HS-27A (cell line): ENCODE measurements at regions not wholly inside any gene's neighbourhood (a gene's known extent, or its start where the extent isn't known, plus 50 kb on each side); places are given as distances from the start of the nearest gene placed in this dataset.
"Not testable (repeated sequence)": the region's sequence is repeated elsewhere in the genome, so short reads cannot be mapped to it uniquely, and the experiment has no call there.

Source experiments
- DNase-seq: peaks from one replicate; pipeline ENCODE4 v3.0.0-alpha.2; 2012; ENCODE audit warnings: low read depth, missing footprints

DNA sequence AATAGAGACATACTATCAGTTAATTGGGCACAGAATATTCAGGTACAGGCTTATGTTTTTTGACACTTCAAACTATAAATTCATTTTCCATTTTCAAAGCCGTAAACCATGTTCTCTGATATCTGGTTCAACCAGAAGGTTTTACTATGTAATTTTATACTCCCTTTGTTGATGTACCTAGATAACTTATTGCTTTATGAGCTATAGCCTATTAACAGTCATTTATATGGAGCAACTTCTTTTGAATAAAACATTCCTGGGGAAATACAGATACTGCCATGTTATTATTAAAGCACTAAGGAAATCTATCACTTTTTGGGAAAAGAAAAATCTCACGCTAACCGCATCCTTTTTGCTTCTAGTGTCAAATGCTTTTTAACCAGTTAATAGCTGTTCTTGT lies 505.6 kb downstream of the PYDC2 start:
- DNase-seq: no peak

DNA sequence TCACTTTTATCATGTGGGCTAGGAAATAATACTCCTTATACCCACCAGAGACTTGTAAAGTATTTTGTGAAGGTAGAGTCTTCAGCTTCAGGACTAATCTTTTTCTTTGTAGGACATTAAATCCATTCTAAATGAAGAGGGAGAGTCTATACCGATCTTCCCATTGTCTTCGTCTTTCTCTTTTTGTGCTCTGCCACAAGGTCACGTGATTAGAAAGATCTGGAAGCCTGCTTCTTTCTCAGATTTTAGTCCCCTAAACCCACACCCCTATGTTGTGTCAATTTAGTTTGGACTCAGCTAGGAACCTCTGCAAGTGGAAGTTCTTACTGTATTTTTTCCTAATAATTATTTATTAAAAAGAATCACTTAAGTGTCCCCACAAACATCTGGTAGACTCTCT lies 507.3 kb downstream of the PYDC2 start:
- DNase-seq: no peak

DNA sequence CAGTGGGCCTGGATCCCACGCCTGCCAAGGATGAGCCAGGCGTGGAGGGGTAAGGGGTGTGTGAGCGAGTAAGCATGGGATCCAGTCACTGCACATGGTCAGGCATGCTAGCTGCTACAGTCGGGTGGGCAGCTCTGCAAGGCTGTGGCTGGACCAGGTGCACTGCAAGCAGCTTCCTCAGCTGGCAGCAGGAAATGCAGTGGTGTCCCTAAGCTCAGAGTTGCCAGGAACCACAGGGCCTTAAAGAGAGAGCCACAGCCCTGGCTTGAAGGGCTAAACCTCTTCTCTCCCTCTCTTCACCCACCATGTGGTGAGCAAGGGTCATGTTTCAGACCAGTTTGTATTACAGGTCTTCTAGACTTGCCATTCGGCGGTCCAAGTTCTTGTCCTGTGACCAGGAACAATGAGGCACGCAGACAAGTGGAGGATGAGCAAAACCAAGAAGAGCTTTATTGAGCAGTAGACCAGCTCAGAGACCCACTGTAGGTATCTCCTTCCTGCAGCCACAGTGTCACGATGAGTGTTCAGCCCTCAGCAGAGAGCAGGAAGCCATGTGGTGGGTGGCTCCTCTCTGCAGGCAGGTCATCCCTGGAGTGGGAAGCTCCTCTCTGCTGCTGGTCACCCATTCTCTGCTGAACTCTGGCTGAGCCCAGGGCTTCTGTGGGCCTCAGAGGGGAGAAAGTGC lies 511.9 kb downstream of the PYDC2 start:
- DNase-seq: no peak

DNA sequence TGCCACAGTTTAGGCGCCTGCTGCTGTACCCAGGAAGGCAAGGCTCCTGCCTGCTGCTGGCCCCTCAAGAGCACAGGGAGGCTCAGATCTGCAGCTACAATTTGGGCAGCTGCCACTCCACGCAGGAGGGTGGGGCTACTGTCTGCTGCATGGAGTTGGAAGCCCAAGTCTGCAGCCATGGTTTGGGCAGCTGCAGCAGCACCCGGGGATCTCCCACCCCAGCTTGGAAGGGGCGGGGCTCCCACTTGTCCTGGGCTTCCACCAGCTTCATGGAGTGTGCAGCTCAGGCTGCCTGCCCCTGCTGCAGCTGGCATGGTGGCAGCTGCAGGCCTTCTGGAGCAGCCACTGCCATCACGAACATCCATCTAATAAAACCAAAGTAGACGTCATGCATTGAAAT lies 512.9 kb downstream of the PYDC2 start:
- no peak for DNase-seq

DNA sequence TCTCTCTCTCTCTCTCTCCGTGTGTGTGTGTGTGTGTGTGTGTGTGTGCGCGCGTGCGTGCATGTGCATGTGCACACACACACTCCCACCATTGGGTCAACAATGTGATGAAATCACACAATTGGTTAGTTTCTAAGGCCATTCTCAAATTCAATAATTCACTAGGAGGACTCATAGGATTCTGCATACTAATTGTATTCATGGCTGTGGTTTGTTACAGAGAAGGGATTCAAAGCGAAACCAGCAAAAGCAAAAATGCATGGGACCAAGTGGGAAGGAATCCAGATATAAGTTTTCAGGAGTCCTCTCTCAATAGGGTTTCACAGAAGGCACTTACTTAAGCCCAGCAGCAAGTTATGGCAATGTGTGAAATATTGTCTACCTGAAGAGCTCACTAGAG lies 515.0 kb downstream of the PYDC2 start:
- DNase-seq: no peak

DNA sequence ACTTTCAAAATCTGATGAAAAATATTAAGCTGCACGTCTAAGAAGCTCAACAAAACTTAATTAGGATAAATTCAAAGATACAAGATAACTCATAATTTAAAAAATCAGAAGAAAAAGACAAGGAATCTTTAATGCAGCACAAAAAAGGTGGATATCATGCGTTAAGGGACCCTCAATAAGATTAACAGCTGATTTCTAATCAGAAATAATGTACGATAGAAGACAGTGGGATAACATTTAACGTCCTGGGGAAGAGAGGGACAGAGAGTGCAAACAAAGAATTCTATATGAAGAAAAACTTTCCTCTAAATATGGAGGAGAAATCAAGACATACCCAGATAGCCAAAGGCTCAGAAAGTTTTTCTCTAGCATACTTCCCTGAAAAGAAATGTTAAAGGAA lies 519.5 kb downstream of the PYDC2 start:
- no peak for DNase-seq

DNA sequence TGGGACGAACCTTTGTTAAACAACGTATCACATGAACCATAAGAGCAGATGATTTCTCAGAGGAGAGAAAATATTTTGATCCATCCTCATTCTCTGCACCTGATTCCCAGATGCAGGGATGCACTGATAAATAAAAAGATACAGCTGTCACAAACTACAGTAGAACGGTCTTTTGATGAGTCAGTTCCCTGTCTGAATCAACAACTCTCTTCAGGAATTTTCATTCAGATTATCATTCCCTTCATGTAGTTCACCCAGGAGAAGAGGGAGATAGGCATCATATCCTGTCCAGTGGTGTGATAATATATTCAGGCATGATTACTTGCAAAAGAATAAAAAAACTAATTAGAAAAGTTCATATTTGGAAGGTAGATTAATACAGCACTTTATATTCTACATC lies 521.5 kb downstream of the PYDC2 start:
- DNase-seq: no peak

DNA sequence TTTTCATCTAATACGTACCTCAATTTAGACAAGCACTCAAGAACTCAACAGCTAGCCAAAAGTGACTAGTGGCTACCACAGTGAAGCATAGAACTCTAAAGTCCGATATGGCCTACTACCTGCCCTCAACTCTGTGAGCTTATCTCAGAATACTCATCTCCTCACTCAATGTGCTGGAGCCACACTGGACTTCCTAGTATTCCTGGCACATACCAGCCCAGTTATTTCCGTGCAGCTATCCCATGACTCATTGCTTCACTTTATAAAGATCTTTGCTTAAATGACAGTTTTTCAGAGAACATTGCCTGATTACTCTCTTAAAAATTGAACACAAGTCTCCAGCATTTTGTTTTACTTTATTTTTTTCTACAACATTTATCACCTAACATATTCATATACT lies 524.7 kb downstream of the PYDC2 start:
- no peak for DNase-seq

DNA sequence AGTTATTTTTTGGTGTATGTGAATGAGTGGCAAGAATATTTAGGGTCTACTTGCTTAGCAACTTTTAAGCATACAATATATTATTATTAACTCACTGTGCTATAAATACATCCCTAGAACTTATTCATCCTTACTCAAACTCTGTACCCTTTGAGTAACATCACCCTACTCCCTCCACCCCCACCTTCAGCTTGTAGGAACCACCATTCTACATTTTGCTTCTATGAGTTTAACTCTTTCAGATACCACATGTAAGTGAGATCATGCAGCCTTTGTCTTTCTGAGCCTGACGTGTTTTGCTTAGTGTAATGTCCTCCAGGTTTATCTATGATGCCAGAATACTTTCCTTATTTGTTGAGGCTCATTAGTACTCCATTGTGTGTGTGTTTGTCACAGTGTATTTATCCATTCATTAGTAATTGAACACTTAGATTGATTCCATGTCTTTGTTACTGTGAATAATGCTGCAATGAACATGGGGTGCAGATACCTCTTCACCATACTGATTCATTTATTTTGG lies 526.9 kb downstream of the PYDC2 start:
- no peak for DNase-seq

DNA sequence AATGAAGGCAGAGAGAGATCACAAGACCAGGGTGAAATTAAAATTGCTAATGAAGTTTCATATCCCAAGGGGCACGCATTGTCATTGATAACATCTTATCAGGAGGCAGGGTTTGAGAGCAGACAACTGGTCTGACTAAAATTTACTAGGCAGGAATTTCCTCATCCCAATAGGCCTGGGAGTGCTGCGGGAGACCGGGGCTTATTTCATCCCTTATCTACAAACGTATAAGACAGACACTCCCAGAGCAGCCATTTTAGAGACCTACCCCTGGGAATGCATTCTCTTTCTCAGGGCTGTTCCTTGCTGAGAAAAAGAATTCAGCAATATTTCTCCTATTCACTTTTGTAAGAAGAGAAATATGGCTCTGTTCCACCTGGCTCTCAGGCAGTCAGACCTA lies 533.0 kb downstream of the PYDC2 start:
- not testable (repeated sequence) for DNase-seq

DNA sequence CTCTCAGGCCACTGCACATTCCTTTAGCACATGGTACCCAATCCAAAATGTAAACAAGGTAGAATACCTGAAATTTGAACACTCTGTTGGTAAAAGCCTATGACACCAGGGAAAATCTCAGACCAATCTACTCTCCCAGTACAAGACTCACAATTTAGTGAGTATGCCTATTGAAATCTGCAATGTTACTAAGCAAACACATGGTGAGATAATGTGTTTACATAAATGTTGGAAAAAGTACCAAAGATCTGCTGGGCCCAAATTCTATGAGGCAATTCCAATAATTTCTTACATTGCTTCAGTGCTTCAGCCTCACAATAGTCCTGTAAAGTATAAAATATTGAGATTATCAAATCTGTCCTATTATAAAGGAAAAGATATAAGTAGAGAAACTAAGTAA lies 536.1 kb downstream of the PYDC2 start:
- DNase-seq: no peak

DNA sequence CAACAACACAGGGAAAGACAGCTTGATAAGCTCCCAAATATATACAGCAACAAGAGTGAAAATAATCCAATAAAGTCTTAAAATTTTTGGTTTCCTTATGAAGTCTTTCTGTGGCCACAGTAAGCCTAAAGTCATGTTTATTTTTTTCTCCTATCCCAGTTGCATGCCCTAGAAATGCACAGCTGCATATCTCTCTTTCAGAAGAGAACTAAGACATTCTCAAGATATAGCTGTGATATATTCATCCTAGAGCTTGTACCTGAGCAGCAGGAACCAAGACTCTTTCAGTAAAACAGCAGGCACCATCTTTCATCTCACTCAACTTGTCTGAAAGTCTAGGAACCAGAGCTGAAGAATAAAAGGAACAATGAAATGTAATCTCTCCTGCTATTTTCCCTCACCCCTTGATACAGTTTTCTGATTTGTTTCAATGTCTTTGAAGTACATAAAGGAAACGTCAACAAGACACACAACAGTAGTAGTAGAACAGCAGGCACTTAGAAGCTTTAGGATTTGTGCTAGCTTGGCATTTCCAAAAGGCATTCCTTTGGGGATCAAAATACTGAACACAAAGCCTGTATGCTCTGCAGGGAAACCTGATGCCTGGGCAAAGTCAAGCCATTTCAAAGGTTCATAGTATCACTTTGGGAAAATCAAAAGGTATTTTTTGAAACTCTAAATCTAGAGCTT lies 536.8 kb downstream of the PYDC2 start:
- DNase-seq: no peak

DNA sequence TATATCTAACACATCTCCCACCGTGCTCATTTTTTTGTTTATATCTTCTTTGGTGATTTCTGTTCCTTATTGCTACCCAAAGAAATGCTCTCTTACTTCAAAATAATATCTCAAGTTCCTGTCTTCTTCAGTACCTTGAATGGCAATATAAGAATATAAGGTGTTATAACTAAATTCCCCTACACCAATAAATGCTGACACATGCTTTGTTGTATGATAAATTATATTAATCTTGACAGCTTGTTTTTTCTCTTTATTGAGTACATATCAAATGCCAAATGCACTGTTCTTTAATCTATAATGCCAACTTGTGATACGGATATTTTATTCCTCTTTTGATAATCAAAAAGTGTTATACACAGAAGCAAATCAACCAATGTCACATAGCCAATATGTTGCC lies 540.3 kb downstream of the PYDC2 start:
- no peak for DNase-seq

DNA sequence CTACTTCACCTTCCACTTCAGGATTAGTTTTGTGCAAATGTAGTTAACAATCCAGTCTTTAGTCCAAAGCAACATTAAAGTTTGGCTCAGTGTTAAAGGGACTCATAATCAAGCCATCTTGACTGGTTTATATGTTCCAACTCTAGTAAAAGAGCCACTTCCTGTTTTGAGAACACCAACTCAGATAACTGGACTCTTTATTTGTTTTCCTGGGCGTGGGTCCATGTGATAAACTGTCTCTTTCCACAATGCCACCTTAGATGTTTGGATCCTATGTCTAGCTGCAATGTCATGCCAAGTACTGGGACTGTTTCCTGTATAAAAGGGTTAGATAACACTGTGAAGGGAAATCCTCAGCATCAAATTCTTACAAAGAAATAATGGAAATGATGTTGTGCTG lies 545.0 kb downstream of the PYDC2 start:
- no peak for DNase-seq

DNA sequence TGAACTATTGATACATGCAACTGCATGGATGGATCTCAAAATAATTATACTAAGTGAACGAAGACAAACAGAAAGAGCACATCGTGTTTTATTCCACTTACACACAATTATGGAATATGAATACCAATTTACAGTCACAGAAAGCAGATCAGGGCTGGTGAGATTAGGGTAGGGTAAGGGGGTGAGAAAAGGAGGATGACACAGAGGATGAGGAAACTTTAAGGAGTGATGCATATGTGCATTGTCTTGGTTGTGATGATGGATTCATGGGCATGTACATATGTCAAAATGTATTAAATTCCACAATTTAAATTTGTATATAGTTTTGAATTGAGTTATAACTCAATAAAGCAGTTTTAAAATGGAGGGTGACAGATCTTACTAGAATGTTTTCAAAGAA lies 548.9 kb downstream of the PYDC2 start:
- no peak for DNase-seq

DNA sequence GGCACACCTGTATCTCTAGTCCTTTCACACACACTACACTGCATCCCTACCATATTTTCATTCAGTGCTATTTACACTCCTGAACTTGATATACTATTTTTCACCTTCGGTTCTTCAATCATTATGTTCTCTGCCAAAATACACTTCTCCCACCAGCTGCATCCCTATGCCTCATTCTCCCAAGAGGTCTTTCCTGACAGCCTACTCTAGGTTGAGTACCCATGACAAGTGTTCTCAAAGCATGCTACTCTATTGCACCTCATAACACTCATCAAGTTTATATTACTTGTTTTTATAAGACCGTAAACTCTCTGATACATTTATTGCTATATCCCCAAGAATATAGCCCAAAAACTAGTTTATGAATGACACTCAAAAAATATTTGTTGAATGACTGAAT lies 549.5 kb downstream of the PYDC2 start:
- no peak for DNase-seq

DNA sequence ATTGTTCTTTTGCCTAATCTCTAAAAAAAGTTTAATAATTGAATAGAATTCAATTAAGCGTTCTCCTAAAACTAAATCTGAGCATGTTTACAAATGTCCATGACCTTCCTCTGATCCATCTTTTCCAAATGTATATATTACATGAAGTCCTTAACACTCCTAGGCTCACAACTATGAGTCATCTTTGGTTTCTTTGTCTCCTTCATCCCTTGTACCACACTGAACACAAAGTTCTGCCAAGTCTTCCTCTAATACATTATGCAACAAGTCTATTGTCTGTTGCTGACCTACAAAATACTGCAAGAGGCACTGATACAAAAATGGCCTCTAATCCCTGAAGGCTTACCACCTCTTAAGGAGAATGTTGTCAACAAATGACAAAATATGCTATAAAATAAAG lies 550.2 kb downstream of the PYDC2 start:
- no peak for DNase-seq

DNA sequence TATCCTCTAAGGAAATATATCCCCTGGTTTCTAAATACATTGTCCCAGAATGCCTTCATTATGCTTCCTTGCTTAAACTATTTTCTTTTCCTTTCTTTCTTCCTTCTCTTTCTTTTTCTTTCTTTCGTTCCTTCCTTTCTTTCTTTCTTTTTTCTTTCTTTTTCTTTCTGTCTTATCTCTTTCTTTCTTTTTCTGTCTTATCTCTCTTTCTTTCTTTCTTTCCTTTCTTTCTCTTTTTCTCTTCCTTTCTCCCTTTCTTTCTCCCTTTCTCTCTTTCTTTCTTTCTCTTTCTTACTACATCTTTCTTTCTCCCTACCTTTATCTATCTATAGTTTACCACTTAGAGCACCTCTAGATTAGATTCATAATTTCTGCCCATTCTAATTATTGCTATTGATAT lies 552.1 kb downstream of the PYDC2 start:
- no peak for DNase-seq

DNA sequence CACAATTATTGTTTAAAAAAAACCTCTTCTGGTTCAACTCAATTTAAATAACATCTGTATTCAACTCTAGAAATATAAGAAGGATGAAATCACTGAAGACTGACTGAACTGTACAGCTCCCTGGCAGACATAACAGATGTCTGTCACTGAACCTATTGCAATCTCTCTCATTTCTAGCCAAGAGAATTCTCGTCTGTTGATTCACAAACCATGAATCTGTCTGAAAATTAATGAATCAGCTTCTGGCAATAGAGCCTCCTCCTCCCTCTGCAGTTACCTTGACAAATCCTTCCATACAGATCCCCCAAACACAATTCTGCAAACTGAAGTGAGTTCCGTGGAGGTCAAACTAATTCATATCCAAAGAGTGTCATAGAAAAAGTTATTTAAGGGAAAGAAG lies 561.4 kb downstream of the PYDC2 start:
- peak; percentile 17 for DNase-seq

DNA sequence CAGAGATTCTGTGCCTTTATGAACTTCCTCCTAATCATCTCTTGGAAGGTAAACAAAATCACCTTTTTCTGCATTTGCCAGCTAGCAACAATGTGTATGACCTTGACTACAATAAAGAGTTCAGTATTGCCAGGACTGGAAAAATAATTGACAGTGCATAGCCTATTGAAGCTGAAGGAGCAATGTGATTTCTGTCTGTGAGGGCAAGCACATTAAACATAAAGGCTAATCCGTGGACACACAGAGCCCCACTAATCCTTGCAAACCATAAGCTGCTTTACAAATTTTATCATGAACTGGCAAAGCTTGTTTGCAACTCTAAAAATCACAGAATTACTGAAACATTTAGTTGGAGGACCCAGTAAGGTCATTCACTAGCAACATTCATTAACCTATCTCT lies 563.8 kb downstream of the PYDC2 start:
- no peak for DNase-seq

DNA sequence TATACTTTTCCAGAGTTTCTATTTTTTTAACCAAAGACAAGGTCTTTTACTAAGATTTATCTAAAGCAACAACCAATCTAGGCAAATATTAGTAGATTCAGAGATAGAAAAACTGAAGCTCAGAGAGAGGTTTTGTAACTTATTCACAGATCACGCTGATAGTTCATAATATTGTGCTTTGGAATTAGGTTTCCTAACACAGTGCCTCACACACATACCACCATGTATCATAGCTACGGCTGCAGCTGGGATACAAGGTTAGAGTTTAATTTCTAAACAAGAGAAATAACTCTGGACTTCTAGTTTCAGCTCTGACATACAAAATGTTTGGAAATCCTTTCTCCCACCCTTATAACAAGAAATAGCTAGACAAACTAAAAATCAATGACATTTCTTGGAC lies 565.7 kb downstream of the PYDC2 start:
- no peak for DNase-seq

DNA sequence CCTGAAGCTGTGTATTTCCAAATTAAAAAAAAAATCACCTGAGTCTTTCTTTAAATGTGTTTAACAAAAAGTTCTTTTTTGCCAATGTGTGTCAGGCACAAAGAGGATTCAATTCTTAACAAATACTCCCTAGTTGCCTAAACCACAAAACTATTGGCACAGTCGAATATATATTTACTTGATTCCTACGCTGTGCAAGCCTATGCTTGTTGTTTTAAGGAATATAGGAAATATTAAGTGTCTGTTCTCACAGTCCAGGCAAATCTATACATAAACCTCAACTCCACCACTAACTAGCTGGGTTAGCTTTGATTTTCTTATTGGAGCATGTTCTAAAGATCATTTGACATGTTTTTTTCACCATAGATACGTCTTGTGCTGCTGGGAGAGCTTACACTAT lies 571.0 kb downstream of the PYDC2 start:
- DNase-seq: no peak

DNA sequence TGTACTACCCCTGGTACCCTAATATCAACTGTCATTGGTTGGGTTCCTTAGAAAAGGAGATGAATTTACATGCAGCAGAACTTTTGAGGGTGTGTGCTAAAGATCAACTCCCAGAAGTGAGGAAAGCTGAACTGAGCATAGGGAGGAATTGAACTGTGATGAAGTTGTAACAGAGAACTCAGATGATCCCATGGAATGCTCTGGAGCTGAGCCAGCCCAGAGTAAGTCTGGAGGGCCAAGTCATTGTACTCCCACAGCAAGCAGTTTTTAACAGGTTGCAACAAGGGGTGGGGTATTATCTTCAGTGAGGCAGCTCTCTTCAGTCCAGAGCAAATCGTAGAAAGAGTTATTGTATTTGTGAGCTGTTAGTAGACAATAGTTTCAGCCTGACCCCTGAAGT lies 572.3 kb downstream of the PYDC2 start:
- DNase-seq: no peak

DNA sequence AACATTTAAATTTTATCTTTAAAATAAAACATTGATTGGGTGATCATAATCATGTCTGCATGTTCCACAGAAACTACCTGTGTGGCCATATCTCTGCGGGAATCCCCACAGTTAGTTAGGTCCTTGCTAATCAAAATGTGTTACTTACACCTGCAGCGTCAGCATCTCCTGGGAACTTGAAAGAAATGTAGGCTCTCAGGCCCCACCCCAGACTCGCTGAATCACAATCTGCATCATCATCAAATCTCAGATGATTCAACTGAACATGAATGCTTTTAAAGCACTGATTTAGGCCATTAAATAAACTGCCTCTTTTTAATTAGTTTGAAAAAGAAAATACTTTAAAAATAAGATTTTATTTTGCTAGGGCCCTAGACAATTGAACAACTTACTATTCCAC lies 577.8 kb downstream of the PYDC2 start:
- no peak for DNase-seq
